HepG2 (cell line): ENCODE measurements at regions not wholly inside any gene's neighbourhood (a gene's known extent, or its start where the extent isn't known, plus 50 kb on each side); places are given as distances from the start of the nearest gene placed in this dataset.

Experiments used
- ATAC-seq: fragments of 200-7000 bp; cut with Tn5 transposase; 3 replicates; pipeline ENCODE4 v1.9.1; 2020; ENCODE audit warnings: mild to moderate bottlenecking, moderate library complexity
- BruUV-seq: library from RNA; stranded (reverse); fragments of 400-500 nt; replicated peaks from 2 replicates; lab custom pipeline; 2021; lab: Mats Ljungman, UMichigan
- CTCF ChIA-PET: fragments of 300-600 bp; formaldehyde crosslinking; extraction: SDS; loops from one replicate; lab custom pipeline; 2021; ENCODE audit warnings: low total read pairs, inconsistent platforms, low intra/inter-chr PET ratio; lab: Yijun Ruan, JAX
- POLR2A ChIA-PET: fragments of 350-600 bp; sonication (Branson Sonifier 250); formaldehyde crosslinking; loops from one replicate; lab custom pipeline; 2020; ENCODE audit warnings: antibody characterized with exemption, inconsistent platforms; lab: Yijun Ruan, JAX
- DNase-seq: peaks from one replicate; pipeline ENCODE4 v3.0.0-alpha.2; 2015; ENCODE audit warnings: low spot score
- FAIRE-seq: peaks from 3 replicates; lab custom pipeline; 2011; peaks lifted over from hg19 to GRCh38; lab: Jason Lieb, UNC
- H2AFZ ChIP-seq: one replicate; pipeline ENCODE4 v1.6.1; 2011; ENCODE audit warnings: low read length, inconsistent platforms
- H3K27ac ChIP-seq: fragments of 300-600 bp; 3 replicates; pipeline ENCODE4 v1.8.0; 2011; ENCODE audit warnings: mixed run types, mild to moderate bottlenecking, mixed read lengths, low read length, inconsistent platforms; ENCODE audit not compliant: insufficient read depth; ENCODE audit errors: extremely low read length
- H3K27me3 ChIP-seq, 2 experiments: fragments of 200-600 bp in 1 of 2; 2 replicates in 1 of 2; 3 replicates in 1 of 2; pipeline versions ENCODE4 v1.6.0 to v1.8.0; 2011; ENCODE audit warnings: low read length in 2 of 2, mild to moderate bottlenecking in 2 of 2, moderate library complexity in 2 of 2, inconsistent platforms in 1 of 2; ENCODE audit not compliant: insufficient read depth in 2 of 2, control insufficient read depth in 1 of 2
- H3K36me3 ChIP-seq, 2 experiments: fragments of 200-600 bp in 1 of 2; replicated peaks in 1 of 2; 2 replicates in 1 of 2; 3 replicates in 1 of 2; pipeline versions ENCODE4 v1.5.1 to v1.8.0; 2011; ENCODE audit warnings: low read length in 2 of 2, inconsistent platforms in 1 of 2; ENCODE audit not compliant: insufficient read depth in 2 of 2, control insufficient read depth in 1 of 2
- H3K4me1 ChIP-seq: 2 replicates; pipeline ENCODE4 v1.5.1; 2012; ENCODE audit warnings: low read length, inconsistent platforms; ENCODE audit not compliant: insufficient read depth
- H3K4me2 ChIP-seq: 2 replicates; pipeline ENCODE4 v1.6.0; 2011; ENCODE audit warnings: low read depth, low read length, inconsistent platforms
- H3K4me3 ChIP-seq, 3 experiments: fragments of 200-600 bp in 1 of 3; sonication (generic), shearing (Covaris generic) in 1 of 3; replicated peaks in 1 of 3; 2 replicates each; pipeline ENCODE4 v1.5.1; 2011 to 2016; ENCODE audit warnings: low read length in 3 of 3, inconsistent platforms in 2 of 3, low read depth in 2 of 3, mild to moderate bottlenecking in 2 of 3, control low read depth in 1 of 3, mixed read lengths in 1 of 3; ENCODE audit not compliant: insufficient read depth in 1 of 3
- H3K79me2 ChIP-seq: one replicate; pipeline ENCODE4 v1.6.1; 2011; ENCODE audit warnings: low read length, inconsistent platforms; ENCODE audit not compliant: insufficient read depth
- H3K9ac ChIP-seq: 2 replicates; pipeline ENCODE4 v1.6.0; 2011; ENCODE audit warnings: mild to moderate bottlenecking, low read depth, low read length, inconsistent platforms; ENCODE audit not compliant: insufficient read depth
- H3K9me3 ChIP-seq: 2 replicates; pipeline ENCODE4 v1.5.1; 2012; ENCODE audit warnings: mild to moderate bottlenecking, low read length
- H4K20me1 ChIP-seq: 2 replicates; pipeline ENCODE4 v1.6.0; 2011; ENCODE audit warnings: inconsistent platforms, mild to moderate bottlenecking, low read length, moderate library complexity; ENCODE audit not compliant: insufficient read depth
- BCLAF1 ChIP-seq: fragments of 450-650 bp; IDR thresholded peaks from 2 replicates; pipeline ENCODE4 v1.6.1; 2017; ENCODE audit warnings: mild to moderate bottlenecking
- HDAC1 ChIP-seq: sonication (generic); formaldehyde crosslinking; IDR thresholded peaks from 2 replicates; pipeline ENCODE4 v1.5.1; 2020; ENCODE audit warnings: mild to moderate bottlenecking, missing genetic modification reagents
- HNRNPUL1 ChIP-seq: fragments of 200-400 bp; formaldehyde crosslinking; IDR thresholded peaks from 2 replicates; pipeline ENCODE4 v1.6.1; 2017; ENCODE audit warnings: low read depth, mild to moderate bottlenecking, low read length, moderate library complexity
- KMT2B ChIP-seq: IDR thresholded peaks from 2 replicates; pipeline ENCODE4 v1.6.1; 2016; ENCODE audit warnings: missing genetic modification reagents, missing compliant biosample characterization
- MTF1 ChIP-seq: sonication (generic); formaldehyde crosslinking; IDR thresholded peaks from 2 replicates; pipeline ENCODE4 v1.5.0; 2020; ENCODE audit warnings: missing genetic modification reagents
- NCOR1 ChIP-seq: fragments of 200-600 bp; sonication (generic); IDR thresholded peaks from 2 replicates; pipeline ENCODE4 v1.7.0; 2017; ENCODE audit warnings: antibody characterized with exemption, low read length, borderline replicate concordance
- PAF1 ChIP-seq: IDR thresholded peaks from 2 replicates; pipeline ENCODE4 v1.6.1; 2016; ENCODE audit warnings: missing genetic modification reagents, missing compliant biosample characterization
- POLR2AphosphoS2 ChIP-seq: IDR thresholded peaks from 2 replicates; pipeline ENCODE4 v1.6.1; 2011; ENCODE audit warnings: low read depth, low read length, improper control_type of control experiment
- PRDM4 ChIP-seq: sonication (generic); formaldehyde crosslinking; IDR thresholded peaks from 2 replicates; pipeline ENCODE4 v1.9.0; 2021; ENCODE audit warnings: missing genetic modification reagents, borderline replicate concordance
- RAD21 ChIP-seq: fragments of 450-650 bp; formaldehyde crosslinking; IDR thresholded peaks from 2 replicates; pipeline ENCODE4 v1.5.0; 2020; ENCODE audit warnings: mild to moderate bottlenecking
- SKI ChIP-seq: fragments of 450-650 bp; IDR thresholded peaks from one replicate; pipeline ENCODE4 v1.6.1; 2018; ENCODE audit warnings: mild to moderate bottlenecking; ENCODE audit not compliant: partially characterized antibody
- SMARCC2 ChIP-seq: fragments of 450-650 bp; IDR thresholded peaks from 2 replicates; pipeline ENCODE4 v1.6.1; 2017; ENCODE audit warnings: antibody characterized with exemption, mild to moderate bottlenecking
- STAG1 ChIP-seq: sonication (generic); formaldehyde crosslinking; IDR thresholded peaks from 2 replicates; pipeline ENCODE4 v1.4.0; 2020; ENCODE audit warnings: missing genetic modification reagents
- ZNF414 ChIP-seq: sonication (generic); formaldehyde crosslinking; IDR thresholded peaks from 2 replicates; pipeline ENCODE4 v1.5.0; 2020; ENCODE audit warnings: missing genetic modification reagents
- ZNF850 ChIP-seq: sonication (generic); formaldehyde crosslinking; conservative IDR thresholded peaks from 2 replicates; pipeline ENCODE4 v1.9.0; 2021; ENCODE audit warnings: mild to moderate bottlenecking, missing genetic modification reagents
- WGBS: methylation state at CpG from one replicate; pipeline ENCODE4 v1.1.6; 2017; ENCODE audit warnings: low lambda C conversion rate; 5-methylcytosine and 5-hydroxymethylcytosine counted together
- in situ Hi-C: cut with HindIII; loops from 2 replicates; pipeline ENCODE4 v1.10.0; 2017; ENCODE audit warnings: low pct_unique_long_range_greater_than_20kb; ENCODE audit not compliant: extremely low pct_ligation_motif_present
- intact Hi-C: fragments of 100-400 bp; cut with micrococcal nuclease; formaldehyde crosslinking; loops from one replicate; pipeline ENCODE4 v1.10.0; 2022; ENCODE audit not compliant: unreplicated experiment

GRCh38 chr2:180169474-180169873 lies 162.4 kb upstream of the CWC22 start (continued):
- no peak for TF ChIP-seq HNRNPUL1
- TF ChIP-seq SMARCC2, result no peak
- no peak for TF ChIP-seq POLR2AphosphoS2
- no peak for TF ChIP-seq STAG1 (CRISPR knock-in tag)
- TF ChIP-seq HDAC1 (CRISPR knock-in tag), result no peak
- no peak for TF ChIP-seq MTF1
- no peak for TF ChIP-seq PRDM4 (CRISPR knock-in tag)
- no peak for TF ChIP-seq RAD21 (CRISPR knock-in tag)
- no peak for TF ChIP-seq NCOR1

- CTCF ChIA-PET, result no interaction called here
- no peak overlapping the region for H2AFZ ChIP-seq
- DNase-seq, result no peak
- FAIRE-seq, result no peak
- no peak overlapping the region for H3K27ac ChIP-seq
- BruUV-seq, result no TSS peak
- intact Hi-C loops (no loop called here), in situ Hi-C loops (no loop called here)
- 1% methylated on average over 2 of the region's 2 CpGs for WGBS
- no peaks in the 10 kb centered on the region for H3K27me3 ChIP-seq
- no peaks in the 10 kb centered on the region for H4K20me1 ChIP-seq
- no peak overlapping the region for H3K4me3 ChIP-seq
- no peaks in the 10 kb centered on the region for H3K4me1 ChIP-seq
- H3K36me3 ChIP-seq, result no peaks in the 10 kb centered on the region
- no peak for ATAC-seq
- H3K4me2 ChIP-seq, result no peak overlapping the region
- H3K9me3 ChIP-seq, result no peaks in the 10 kb centered on the region
- POLR2A ChIA-PET, result no interaction called here
- H3K79me2 ChIP-seq, result no peaks in the 10 kb centered on the region
- no peak overlapping the region for H3K9ac ChIP-seq
- TF ChIP-seq KMT2B (CRISPR knock-in tag), result no peak
- no peak for TF ChIP-seq PAF1 (CRISPR knock-in tag)
- TF ChIP-seq BCLAF1, result no peak
- TF ChIP-seq ZNF414, result no peak
- TF ChIP-seq SKI, result no peak
- TF ChIP-seq ZNF850, result no peak
These were observed 154.3 kb upstream of the CWC22 start for GRCh38 chr2:180161415-180161814.
